Umbilical cord (tissue), 1 donor: ENCODE measurements at regions not wholly inside any gene's neighbourhood (a gene's known extent, or its start where the extent isn't known, plus 50 kb on each side); places are given as distances from the start of the nearest gene placed in this dataset.

ENCODE experiments used
- DNase-seq: peaks from one replicate; pipeline ENCODE4 v3.0.0-alpha.2; 2015; ENCODE audit warnings: low spot score

- DNase-seq, result no peak
Observed at GRCh38 chr6:143594647-143595046, 83.1 kb upstream of the PHACTR2 start.

- DNase-seq, result no peak
Observed at GRCh38 chr6:143592335-143592734, 80.8 kb upstream of the FUCA2 start.

DNA sequence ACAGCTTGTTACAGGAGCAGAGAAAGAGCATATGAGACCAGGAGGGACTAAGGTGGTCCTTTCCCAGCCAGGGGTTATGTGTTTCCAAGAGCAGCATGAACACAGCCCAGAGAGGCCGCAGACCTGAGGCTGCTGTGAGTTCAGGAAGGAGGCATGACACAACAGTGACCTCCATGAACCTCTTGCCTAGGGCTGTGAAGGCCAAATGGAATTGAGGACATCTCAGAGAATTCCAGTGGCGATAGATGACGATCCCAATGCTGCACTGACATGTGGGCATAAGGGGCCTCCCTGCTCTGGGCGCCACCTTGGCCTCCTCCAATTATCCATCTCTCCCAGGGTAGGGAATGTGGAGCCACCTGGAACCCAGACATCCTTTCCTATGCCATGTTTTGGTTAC is 79.9 kb upstream of the FUCA2 start:
- no peak for DNase-seq

- DNase-seq, result no peak
Observed at GRCh38 chr6:143589162-143589561, 77.6 kb upstream of the FUCA2 start.

DNA sequence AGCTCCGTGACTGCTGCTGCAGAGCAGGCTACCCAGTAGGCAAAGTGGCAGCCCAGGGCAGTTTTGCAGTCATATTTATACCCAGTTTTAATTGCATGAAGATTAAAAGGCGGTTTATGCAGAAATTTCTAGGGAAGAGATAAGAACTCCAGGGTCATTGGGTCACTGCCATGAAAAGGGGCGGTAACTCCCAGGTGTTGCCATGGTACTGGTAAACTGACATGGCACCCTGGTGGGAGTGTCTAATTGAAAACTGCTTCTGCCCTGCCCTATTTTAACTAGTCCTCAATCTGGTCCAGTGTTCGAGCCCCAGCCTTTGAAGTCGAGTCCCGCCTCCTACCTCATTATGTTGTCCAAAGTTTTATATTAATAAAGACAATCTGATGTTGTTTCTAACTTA is 75.0 kb upstream of the FUCA2 start:
- no peak for DNase-seq

DNA sequence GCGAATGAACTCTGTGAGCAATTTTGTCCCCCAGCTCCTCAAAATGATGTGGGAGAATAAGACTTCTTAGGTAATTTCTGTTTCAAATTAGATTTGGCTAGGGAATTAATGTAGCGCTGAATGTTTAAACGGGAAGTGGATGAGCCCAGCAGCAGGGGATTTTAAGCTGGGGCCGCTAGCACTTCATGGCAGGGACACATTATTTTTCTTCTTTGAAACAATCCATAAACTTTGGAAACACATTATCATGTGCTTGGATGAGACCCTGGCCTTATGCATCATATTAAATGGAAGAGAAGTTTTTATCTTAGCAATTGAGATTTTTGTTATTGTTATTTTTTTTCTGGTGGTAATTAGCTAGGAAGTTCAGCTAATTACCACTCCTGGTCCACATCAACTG is 74.2 kb upstream of the FUCA2 start:
- no peak for DNase-seq

GRCh38 chr6:143585241-143585640 is 73.7 kb upstream of the FUCA2 start:
- no peak for DNase-seq

DNA sequence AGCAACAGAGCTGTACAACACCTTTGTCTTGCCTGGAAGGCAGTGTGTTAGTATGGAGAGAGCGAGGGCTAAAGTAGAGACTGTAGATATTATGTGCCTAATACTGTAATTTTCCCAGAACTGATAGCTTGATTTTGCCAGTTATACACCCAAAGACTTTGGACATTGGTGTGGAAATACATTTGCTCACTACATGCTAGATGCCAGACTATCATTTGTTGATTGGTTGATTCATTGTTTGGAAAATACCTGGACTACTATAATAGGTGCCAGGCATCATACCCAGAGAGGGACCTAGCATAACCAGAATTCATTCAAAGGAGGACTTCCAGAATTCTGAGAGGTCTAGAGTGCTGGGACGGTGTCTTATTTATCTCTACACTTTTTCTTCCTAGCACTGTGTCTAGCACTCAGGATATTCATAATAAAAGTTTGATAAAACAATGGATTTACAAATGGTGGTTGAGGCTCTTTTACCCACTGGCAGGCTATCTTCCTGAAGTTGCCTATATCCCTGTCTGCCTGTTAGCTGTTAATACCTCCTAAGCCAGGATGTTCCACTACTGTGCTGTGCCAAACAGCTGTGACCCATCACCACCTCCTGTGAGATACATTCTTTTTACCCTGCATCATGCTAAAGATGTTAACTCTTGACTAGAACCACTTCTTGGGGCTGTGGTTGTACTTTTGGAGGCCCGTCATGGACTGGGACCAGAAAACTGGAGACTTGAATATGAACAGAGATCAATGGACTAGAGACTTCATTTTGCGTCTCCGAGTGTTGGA is 72.2 kb upstream of the FUCA2 start:
- peak; percentile 82 for DNase-seq

GRCh38 chr6:143581835-143582480 is 70.4 kb upstream of the FUCA2 start:
- DNase-seq, result no peak

- DNase-seq, result no peak
Observed at GRCh38 chr6:143579703-143580102, 68.2 kb upstream of the FUCA2 start.

GRCh38 chr6:143578054-143578453 is 66.5 kb upstream of the FUCA2 start:
- DNase-seq, result no peak

- DNase-seq, result peak; percentile 90
Observed at GRCh38 chr6:143575901-143576426, 64.4 kb upstream of the FUCA2 start.

DNA sequence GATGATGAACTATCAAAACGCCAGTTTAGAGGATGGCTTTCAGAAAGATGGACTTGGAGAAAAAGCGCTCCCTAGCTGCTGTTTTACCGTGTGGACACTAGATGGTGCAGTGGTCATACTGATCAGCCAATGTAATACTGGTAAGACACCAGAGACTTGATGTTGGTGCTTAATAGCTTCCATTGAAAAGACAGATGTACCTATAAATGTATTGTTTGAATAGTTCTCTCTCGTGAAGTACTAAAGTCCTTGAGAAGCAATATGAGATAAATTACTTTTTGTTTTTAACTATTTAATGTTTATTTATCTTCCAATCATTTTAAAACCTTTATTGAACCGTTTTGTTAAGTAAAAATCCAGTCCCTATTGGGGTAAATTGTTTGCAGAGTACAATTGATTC is 63.9 kb upstream of the FUCA2 start:
- peak; percentile 92 for DNase-seq

GRCh38 chr6:143570147-143570853 is 58.8 kb upstream of the FUCA2 start:
- DNase-seq, result no peak

- DNase-seq, result no peak
Observed at GRCh38 chr6:143569040-143569439, 57.5 kb upstream of the FUCA2 start.

DNA sequence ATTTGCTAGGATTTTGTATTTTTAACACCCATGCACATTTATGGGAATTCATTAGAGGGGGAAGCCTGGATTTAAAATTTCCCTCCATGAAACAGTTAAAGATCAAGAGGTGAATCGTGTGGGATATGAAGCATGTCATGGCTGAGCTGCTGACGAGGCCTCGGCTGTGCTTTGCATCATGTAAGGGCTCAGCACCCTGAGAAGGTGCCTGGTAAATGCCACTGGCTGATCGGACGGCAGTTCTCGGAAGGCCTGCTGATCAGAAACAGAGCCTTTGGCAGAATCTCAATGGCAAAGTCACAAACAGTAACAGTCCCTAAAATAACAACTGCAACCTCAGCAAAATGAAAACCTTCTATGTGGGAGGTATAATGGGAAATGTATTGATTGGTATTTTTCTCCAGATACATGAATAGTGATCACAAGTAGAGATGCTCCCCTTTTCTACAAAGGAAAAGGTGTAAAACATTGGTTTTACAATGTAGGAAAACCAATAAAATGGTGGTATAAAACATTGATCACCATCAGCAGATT is 53.0 kb upstream of the FUCA2 start:
- no peak for DNase-seq

DNA sequence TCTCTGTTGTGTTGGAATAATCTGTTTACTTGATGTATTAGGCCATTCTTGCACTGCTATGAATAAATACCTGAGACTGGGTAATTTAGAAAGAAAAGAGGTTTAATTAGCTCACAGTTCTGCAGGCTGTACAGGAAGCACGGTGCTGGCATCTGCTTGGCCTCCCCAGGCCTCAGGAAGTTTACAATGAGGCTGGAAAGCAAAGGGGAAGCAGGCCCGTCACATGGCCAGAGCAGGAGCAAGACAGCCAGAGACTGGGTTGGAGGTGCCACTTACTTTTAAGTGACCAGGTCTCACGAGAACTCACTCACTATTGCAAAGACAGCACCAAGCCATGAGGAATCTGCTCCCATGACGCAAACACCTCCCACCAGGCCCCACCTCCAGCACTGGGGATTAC is 50.6 kb upstream of the FUCA2 start:
- DNase-seq, result no peak
